T47D (cell line): ENCODE measurements at regions not wholly inside any gene's neighbourhood (a gene's known extent, or its start where the extent isn't known, plus 50 kb on each side); places are given as distances from the start of the nearest gene placed in this dataset.
"Not testable (repeated sequence)": the region's sequence is repeated elsewhere in the genome, so short reads cannot be mapped to it uniquely, and the experiment has no call there.

Source experiments
- DNase-seq, 2 experiments: peaks; one replicate each; pipeline versions ENCODE4 v3.0.0 to v3.0.0-alpha.2; 2011 to 2012; ENCODE audit warnings: low read depth in 1 of 2, low spot score in 1 of 2
- JUND ChIP-seq: IDR thresholded peaks from 2 replicates; pipeline ENCODE4 v1.6.1; 2012; ENCODE audit warnings: low read depth
- in situ Hi-C: cut with HindIII; loops from 2 replicates; pipeline ENCODE4 v1.10.0; 2016; ENCODE audit warnings: low sequenced_read_pairs, low pct_unique_long_range_greater_than_20kb

DNA sequence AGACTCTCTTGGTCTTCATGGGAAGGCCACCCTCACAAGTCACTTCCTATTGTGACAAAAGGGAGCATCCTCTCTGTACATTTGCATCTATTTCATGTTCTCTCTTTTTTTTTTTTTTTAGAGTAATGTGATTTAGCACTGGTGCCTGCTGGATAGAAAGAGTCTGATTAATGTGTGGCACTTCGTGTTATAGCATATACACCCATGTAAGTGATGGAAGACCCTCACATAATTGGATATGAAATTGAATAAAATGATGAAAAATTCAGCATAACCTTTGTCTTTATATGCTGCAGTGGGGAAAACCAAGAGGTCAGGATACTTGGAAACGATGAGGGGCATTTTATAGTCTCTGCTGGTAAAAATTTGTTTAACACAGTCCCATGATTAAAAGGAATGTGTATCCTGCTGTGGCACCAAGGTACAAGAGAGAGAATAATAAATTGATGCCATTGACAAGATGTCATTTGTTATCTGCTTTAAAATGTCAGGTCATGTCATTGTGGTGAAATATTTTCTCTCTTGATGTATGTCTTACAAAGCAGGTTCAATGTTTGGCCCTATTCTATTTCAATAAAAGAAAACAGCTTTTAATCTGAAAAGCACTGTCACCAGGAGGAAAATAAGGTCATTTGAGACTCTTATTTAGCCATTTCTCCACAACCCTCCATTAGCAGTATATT, 1115.4 kb downstream of the STPG2 start:
- DNase-seq, result no peak
- in situ Hi-C loops, result no loop called here
- TF ChIP-seq JUND, result no peak

DNA sequence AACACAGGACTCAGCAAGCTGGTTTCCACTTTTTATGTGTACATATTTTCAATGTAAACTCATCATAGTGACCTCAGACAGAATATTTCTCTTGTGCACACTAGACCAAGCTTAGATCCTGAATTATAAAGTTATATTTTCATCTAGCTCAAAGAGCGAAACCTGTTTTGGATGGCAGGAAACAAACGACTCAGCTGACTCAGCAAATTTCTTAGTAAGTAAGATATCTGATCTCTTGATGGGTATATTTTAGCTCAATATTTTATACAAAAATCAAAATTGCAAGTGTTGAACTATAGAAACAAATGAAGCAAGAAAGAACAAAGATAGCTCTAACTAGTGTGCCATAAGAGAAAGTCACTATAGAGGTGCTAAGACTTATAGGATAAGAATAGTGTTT, 1114.5 kb downstream of the STPG2 start:
- in situ Hi-C loops, result no loop called here
- DNase-seq, result no peak
- TF ChIP-seq JUND, result no peak

DNA sequence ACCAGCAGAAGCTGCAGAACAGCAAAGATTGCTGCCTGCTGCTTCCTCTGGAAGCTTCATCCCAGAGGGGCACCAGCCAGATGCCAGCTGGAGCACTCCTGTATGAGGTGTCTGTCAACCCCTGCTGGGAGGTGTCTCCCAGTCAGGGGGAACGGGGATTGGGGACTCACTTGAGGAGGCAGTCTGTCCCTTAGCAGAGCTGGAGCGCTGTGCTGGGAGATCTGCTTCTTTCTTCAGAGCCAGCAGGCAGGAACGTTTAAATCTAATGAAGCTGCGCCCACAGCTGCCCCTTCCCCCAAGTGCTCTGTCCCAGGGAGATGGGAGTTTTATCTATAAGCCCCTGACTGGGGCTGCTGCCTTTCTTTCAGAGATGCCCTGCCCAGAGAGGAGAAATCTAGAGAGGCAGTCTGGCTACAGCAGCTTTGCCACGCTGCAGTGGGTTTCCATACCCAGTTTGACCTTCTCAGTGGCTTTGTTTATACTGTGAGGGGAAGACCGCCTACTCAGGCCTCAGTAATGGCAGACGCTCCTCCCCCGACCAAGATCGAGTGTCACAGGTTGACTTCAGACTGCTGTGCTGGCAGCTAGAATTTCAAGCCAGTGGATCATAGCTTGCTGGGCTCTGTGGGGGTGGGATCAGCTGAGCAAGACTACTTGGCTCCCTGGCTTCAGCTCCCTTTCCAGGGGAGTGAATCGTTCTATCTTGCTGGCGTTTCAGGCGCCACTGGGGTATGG, 1105.7 kb downstream of the STPG2 start:
- in situ Hi-C loops, DNase-seq: not testable (repeated sequence)

DNA sequence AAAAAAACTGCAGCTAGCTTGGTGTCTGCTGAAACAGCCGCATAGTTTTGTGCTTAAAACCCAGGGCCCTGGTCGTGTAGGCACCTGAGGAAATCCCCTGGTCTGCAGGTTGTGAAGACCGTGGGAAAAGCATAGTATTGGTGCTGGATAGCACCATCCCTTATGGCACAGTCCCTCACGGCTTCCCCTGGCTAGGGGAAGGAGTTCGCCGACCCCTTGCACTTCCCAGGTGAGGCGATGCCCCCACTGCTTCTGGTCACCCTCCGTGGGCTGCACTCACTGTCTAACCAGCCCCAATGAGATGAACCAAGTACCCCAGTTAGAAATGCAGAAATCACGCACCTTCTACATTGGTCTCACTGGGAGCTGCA, 1105.1 kb downstream of the STPG2 start:
- no peak for TF ChIP-seq JUND
- in situ Hi-C loops, result no loop called here
- no peak for DNase-seq

DNA sequence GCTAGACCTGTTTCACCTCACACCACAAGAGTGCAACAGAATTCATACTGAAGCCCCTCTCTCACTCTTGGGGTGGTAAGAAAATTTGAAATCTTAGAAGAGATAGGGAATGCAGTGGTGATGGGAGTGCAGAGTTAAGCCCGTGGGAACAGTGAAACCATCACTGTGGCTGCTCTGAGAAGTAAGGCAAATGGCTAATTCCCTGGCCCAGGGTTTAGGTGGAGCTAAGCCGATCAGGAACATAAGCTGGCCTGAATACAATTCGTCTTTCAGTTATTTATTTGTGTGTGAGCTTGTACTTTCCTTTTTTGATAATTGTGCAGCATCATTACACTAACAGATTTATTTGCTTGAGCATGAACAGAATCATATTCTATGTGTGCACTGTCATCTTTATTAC, 1070.6 kb downstream of the STPG2 start:
- in situ Hi-C loops, result no loop called here

DNA sequence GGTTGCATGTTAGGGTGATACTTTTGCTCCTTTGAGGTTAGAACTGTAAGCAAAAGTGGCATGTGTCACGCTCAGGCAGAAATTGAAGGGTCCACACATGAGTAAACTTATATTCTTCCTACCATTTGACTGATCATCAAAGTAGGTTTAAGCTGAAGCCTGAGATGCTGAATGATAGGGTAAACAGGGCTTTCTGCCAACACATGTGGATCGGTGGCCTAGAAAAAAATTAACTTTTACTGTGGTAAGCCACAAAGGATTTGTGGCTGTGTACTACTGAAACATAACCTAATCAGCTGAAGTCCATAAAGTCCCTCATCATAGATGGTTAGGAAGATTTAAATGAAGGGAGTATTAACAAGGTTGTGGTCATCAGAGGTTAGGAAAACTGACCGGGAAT, 1070.1 kb downstream of the STPG2 start:
- TF ChIP-seq JUND, result no peak
- no peak for DNase-seq

More for the DNA sequence above, 1070.6 kb downstream of the STPG2 start:
- DNase-seq, result no peak
- TF ChIP-seq JUND, result no peak

DNA sequence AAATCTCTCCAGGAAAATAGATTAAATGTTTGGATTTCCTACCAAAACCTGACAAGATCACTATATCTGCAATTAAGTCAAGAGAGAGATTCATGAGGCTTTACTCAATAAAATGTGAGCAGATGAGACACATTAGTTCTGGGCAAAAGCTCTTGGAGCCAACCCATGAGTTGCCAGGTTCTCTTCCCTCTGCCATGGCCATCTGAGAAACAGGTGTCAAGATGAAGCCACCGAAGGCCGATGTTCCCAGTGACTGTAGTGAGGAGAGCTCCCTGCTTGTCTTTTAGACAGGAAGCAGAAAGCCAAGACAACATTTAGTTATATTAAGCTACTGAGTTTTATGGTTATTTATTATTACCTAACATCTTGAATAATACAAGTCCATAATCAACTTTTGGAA, 1068.7 kb downstream of the STPG2 start:
- in situ Hi-C loops, result no loop called here
- TF ChIP-seq JUND, result no peak
- no peak for DNase-seq

More for the DNA sequence above, 1070.1 kb downstream of the STPG2 start:
- in situ Hi-C loops, result no loop called here

DNA sequence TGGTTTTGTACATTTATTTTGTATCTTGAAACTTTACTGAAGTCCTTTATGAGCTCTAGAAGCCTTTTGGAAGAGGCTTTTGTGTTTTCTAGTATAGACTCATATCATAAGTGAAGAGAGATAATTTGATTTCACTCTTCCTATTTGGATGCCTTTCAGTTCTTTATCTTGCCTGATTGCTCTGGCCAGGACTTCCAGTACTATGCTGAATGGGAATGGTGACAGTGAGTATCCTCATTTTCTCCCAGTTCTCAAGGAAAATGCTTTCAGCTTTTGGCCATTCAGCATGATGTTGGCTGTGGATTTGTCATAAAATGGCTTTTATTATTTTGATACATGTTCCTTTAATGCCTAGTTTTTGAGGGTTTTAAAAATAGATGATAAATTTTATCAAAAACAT, 1061.3 kb downstream of the STPG2 start:
- no peak for TF ChIP-seq JUND
- no peak for DNase-seq
- in situ Hi-C loops, result no loop called here

DNA sequence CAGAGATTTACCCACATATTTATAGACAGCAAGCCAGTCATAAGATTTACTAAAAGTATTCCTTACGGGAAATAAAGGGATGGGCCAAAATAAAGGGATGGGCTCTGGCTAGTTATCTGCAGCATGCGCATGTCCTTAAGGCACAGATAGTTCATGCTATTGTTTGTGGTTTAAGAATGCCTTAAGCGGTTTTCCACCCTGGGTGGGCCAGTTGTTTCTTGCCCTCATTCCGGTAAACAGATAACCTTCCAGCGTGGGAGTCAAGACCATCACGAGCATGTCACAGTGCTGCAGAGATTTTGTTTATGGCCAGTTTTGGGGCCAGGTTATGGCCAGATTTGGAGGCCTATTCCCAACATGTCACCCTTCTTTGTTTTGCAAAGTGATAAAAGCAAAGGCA, 1046.2 kb downstream of the STPG2 start:
- in situ Hi-C loops, DNase-seq: not testable (repeated sequence)

DNA sequence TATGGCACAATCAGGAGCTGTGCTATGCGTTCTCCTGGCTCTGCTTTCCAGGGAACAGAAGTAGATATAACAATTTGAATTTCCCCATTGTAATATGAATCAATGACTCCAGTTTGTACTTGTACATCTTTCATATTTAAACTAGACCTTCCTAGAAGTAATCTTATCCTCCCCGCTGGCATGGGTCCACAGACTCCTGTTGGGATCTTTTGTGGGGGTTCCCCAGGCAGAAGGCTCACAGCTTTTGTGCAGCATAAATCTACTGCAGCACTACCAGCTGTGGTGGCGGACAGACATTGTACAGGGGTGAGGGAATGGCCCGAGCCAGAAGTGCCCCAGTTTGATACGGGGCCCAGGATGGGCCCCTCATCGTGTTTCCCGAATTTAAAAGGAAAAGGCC, 1042.1 kb downstream of the STPG2 start:
- in situ Hi-C loops, DNase-seq: not testable (repeated sequence)

DNA sequence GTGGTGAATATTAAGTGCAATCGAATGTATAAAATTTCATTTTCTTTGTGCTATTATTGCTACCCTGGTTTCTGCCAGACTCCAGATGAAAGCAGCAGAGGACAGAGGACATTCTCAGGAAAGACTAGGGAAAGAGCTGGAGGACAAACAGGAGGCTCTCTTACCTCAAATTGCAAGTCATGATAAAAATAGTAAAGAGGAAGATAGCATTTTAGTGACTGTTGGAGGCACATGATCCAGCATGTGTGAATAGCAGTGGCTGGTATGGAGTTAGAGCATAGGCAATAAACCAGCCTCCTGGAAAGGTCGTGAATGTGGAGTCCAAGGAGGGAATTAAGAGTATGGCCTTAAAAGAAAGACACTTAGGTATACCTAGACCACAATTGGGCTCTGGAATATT, 1040.0 kb downstream of the STPG2 start:
- TF ChIP-seq JUND, result no peak
- no peak for DNase-seq
- in situ Hi-C loops, result no loop called here

DNA sequence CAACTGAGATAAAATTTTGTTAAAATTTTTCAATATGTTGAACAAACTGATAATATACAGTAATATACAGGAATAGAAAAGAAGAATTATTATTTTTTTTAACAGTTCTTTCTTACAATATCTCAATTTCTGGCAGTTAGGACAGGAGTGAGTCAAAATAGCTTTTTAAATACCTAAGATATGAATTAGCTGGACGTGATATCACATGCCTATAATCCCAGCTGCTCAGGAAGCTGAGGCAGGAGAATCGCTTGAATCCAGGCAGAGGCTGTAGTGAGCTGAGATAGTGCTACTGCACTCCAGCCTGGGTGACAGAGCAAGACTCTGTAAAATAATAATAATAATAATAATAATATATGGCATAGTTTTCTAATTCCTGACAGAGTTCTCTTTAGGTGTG, 1039.3 kb downstream of the STPG2 start:
- in situ Hi-C loops, result no loop called here
- DNase-seq, result no peak
- TF ChIP-seq JUND, result no peak

DNA sequence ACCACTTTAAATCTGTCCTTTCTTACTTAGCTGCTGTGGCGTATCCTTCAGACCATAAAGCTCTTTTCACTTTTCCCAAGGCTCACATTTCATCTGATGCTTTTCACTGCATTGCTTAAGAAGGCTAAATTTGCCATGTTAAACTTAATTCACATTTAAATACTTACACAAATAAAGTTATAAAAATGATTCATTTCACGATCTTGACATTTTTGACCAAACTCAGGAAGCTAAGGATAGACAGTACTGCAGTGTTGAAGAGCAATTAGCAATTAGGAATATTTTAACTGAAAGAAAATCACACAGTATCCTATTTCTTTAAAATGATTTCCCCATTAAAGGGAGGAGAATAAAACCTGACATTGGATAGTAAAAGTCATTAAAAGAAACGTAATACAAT, 1038.6 kb downstream of the STPG2 start:
- no peak for TF ChIP-seq JUND

DNA sequence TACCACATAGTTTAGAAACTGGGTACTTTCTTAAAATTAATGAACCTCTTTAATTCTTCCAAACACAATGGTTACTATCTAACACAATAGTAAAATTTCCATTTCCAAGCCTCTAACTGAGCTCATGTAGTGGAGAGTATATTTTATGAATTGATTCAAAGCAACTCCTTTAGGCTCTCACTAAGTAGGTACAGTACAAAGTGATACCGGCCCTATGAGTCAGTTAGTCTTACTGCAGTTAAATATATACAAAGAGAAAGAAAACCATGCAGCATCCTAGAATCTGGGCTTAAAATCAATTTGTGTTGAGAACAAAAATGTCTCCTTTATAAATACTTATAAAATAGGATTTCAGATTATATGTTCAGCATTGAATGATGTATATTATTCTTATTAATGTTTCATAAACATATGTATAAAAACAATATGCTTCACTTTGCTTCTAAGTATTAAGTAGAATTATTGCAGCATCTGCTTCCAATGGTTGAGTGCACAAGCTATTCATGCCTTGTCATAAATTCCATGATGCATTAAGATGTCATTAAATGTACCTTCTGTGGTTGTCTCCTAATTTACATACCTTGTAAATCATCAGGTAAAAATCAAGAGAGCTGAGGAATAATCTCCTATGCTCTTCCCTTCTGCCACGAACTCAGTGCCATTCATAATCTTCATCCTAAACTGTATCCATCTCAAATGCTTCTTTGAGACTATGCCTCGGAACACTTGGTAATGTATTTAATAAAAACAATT, 1037.8 kb downstream of the STPG2 start:
- in situ Hi-C loops, result no loop called here
- TF ChIP-seq JUND, result no peak
- no peak for DNase-seq

More for the DNA sequence above, 1038.6 kb downstream of the STPG2 start:
- in situ Hi-C loops, result no loop called here
- no peak for DNase-seq
